HG02840 (cell line): ENCODE measurements at regions not wholly inside any gene's neighbourhood (a gene's known extent, or its start where the extent isn't known, plus 50 kb on each side); places are given as distances from the start of the nearest gene placed in this dataset.

Experiments
- ATAC-seq: cut with Tn5 transposase; IDR thresholded peaks from one replicate; pipeline ENCODE4 v1.9.1; 2021; ENCODE audit warnings: mild to moderate bottlenecking, moderate library complexity, moderate number of reproducible peaks; ENCODE audit not compliant: unreplicated experiment, low FRiP score

- no peak for ATAC-seq
Observed at GRCh38 chr6:25061289-25061936, 125.7 kb upstream of the RIPOR2 start.

GRCh38 chr6:25062070-25062811 lies 126.5 kb upstream of the RIPOR2 start:
- no peak for ATAC-seq

GRCh38 chr6:25064006-25064405 lies 128.2 kb upstream of the RIPOR2 start:
- no peak for ATAC-seq

- ATAC-seq, result no peak
Observed at GRCh38 chr6:25065666-25066065, 129.9 kb upstream of the RIPOR2 start.

GRCh38 chr6:25066593-25066992 lies 130.8 kb upstream of the RIPOR2 start:
- no peak for ATAC-seq

GRCh38 chr6:25068866-25069265 lies 133.1 kb upstream of the RIPOR2 start:
- ATAC-seq, result no peak

GRCh38 chr6:25070547-25071366 lies 135.0 kb upstream of the RIPOR2 start:
- peak; percentile 73 for ATAC-seq

GRCh38 chr6:25078141-25078540 lies 142.4 kb upstream of the RIPOR2 start:
- no peak for ATAC-seq

GRCh38 chr6:25083784-25084507 lies 148.2 kb upstream of the RIPOR2 start:
- ATAC-seq, result no peak

- ATAC-seq, result no peak
Observed at GRCh38 chr6:25084508-25084833, 148.7 kb upstream of the RIPOR2 start.

GRCh38 chr6:25085756-25086155 lies 150.0 kb upstream of the RIPOR2 start:
- no peak for ATAC-seq

GRCh38 chr6:25086500-25087091 lies 150.8 kb upstream of the RIPOR2 start:
- no peak for ATAC-seq

GRCh38 chr6:25088513-25088912 lies 152.8 kb upstream of the RIPOR2 start:
- ATAC-seq, result no peak

- no peak for ATAC-seq
Observed at GRCh38 chr6:25089442-25089841, 153.7 kb upstream of the RIPOR2 start.

GRCh38 chr6:25094726-25095125 lies 159.0 kb upstream of the RIPOR2 start:
- ATAC-seq, result no peak

- ATAC-seq, result no peak
Observed at GRCh38 chr6:25100288-25100687, 164.5 kb upstream of the RIPOR2 start.

- no peak for ATAC-seq
Observed at GRCh38 chr6:25103603-25104002, 167.8 kb upstream of the RIPOR2 start.

GRCh38 chr6:25105070-25105925 lies 169.5 kb upstream of the RIPOR2 start:
- no peak for ATAC-seq

- peak; percentile 72 for ATAC-seq
Observed at GRCh38 chr6:25107218-25107617, 171.5 kb upstream of the RIPOR2 start.

- no peak for ATAC-seq
Observed at GRCh38 chr6:25111782-25112181, 167.4 kb upstream of the CARMIL1 start.
